Colonic mucosa (tissue), 4 donors: ENCODE measurements at regions not wholly inside any gene's neighbourhood (a gene's known extent, or its start where the extent isn't known, plus 50 kb on each side); places are given as distances from the start of the nearest gene placed in this dataset.

Experiments used
- DNase-seq: peaks from one replicate; pipeline ENCODE4 v3.0.0-alpha.2; 2020
- H3K27ac ChIP-seq: fragments of 200-600 bp; one replicate; pipeline ENCODE4 v1.8.0; 2021
- H3K27me3 ChIP-seq: fragments of 200-600 bp; one replicate; pipeline ENCODE4 v1.8.0; 2021
- H3K36me3 ChIP-seq: fragments of 200-600 bp; one replicate; pipeline ENCODE4 v1.8.0; 2021
- H3K4me1 ChIP-seq: fragments of 200-600 bp; one replicate; pipeline ENCODE4 v1.8.0; 2021; ENCODE audit warnings: mild to moderate bottlenecking
- H3K4me3 ChIP-seq: fragments of 200-600 bp; one replicate; pipeline ENCODE4 v1.8.0; 2021
- H3K9ac ChIP-seq, 2 donors: one replicate each; pipeline ENCODE4 v1.7.0; 2013; ENCODE audit warnings: control low read depth in 2 of 2, low read depth in 2 of 2, low read length in 2 of 2
- H3K9me3 ChIP-seq: fragments of 200-600 bp; one replicate; pipeline ENCODE4 v1.8.0; 2021
- CTCF ChIP-seq: fragments of 200-600 bp; IDR thresholded peaks from one replicate; pipeline ENCODE4 v1.8.0; 2022; ENCODE audit warnings: antibody characterized with exemption, mild to moderate bottlenecking
- intact Hi-C: fragments of 100-400 bp; cut with DNase I; formaldehyde crosslinking; loops from one replicate; pipeline ENCODE4 v1.14.1; 2022
- donor health status: healthy.
- donor health status: DM: no; HTN: no; CAD: no.
- donor health status: DM: no; HTN: no; CAD: no.

GRCh38 chr20:51120438-51120837 is 97.5 kb upstream of the KCNG1 start:
- no peak for TF ChIP-seq CTCF
- no peaks in the 10 kb centered on the region for H3K36me3 ChIP-seq
- H3K27me3 ChIP-seq, result no peaks in the 10 kb centered on the region
- no peak overlapping the region for H3K27ac ChIP-seq
- intact Hi-C loops, result no loop called here
- H3K4me3 ChIP-seq, result no peak overlapping the region
- no peaks in the 10 kb centered on the region for H3K4me1 ChIP-seq
- H3K9ac ChIP-seq, result no peak overlapping the region
- DNase-seq, result no peak
- no peaks in the 10 kb centered on the region for H3K9me3 ChIP-seq

- no peaks in the 10 kb centered on the region for H3K27me3 ChIP-seq
- no peaks in the 10 kb centered on the region for H3K9me3 ChIP-seq
- H3K9ac ChIP-seq, result no peak overlapping the region
- H3K27ac ChIP-seq, result no peak overlapping the region
- TF ChIP-seq CTCF, result no peak
- no peaks in the 10 kb centered on the region for H3K36me3 ChIP-seq
- DNase-seq, result no peak
- H3K4me1 ChIP-seq, result no peaks in the 10 kb centered on the region
- intact Hi-C loops, result no loop called here
- H3K4me3 ChIP-seq, result no peak overlapping the region
These were observed 97.0 kb upstream of the KCNG1 start for GRCh38 chr20:51119914-51120313.

- H3K27ac ChIP-seq, result no peak overlapping the region
- intact Hi-C loops, result no loop called here
- DNase-seq, result no peak
- H3K9me3 ChIP-seq, result no peaks in the 10 kb centered on the region
- no peak overlapping the region for H3K9ac ChIP-seq
- H3K4me3 ChIP-seq, result no peak overlapping the region
- H3K36me3 ChIP-seq, result no peaks in the 10 kb centered on the region
- no peaks in the 10 kb centered on the region for H3K27me3 ChIP-seq
- TF ChIP-seq CTCF, result no peak
- no peaks in the 10 kb centered on the region for H3K4me1 ChIP-seq
These were observed 96.1 kb upstream of the KCNG1 start for GRCh38 chr20:51118985-51119527.

- no peak for TF ChIP-seq CTCF
- DNase-seq, result no peak
- no peak overlapping the region for H3K9ac ChIP-seq
- H3K4me1 ChIP-seq, result no peaks in the 10 kb centered on the region
- H3K9me3 ChIP-seq, result no peaks in the 10 kb centered on the region
- no peak overlapping the region for H3K27ac ChIP-seq
- intact Hi-C loops, result no loop called here
- no peaks in the 10 kb centered on the region for H3K36me3 ChIP-seq
- no peak overlapping the region for H3K4me3 ChIP-seq
- no peaks in the 10 kb centered on the region for H3K27me3 ChIP-seq
These were observed 95.3 kb upstream of the KCNG1 start for GRCh38 chr20:51118216-51118615.

- no peaks in the 10 kb centered on the region for H3K4me1 ChIP-seq
- intact Hi-C loops, result no loop called here
- no peak overlapping the region for H3K9ac ChIP-seq
- H3K27me3 ChIP-seq, result no peaks in the 10 kb centered on the region
- H3K27ac ChIP-seq, result no peak overlapping the region
- H3K9me3 ChIP-seq, result no peaks in the 10 kb centered on the region
- no peak for TF ChIP-seq CTCF
- DNase-seq, result no peak
- H3K4me3 ChIP-seq, result no peak overlapping the region
- no peaks in the 10 kb centered on the region for H3K36me3 ChIP-seq
These were observed 94.1 kb upstream of the KCNG1 start for GRCh38 chr20:51116765-51117686.
